ENCODE measurements at regions not wholly inside any gene's neighbourhood (a gene's known extent, or its start where the extent isn't known, plus 50 kb on each side); places are given as distances from the start of the nearest gene placed in this dataset.

GRCh38 chr7:69250958-69251357 lies 347.3 kb upstream of the AUTS2 start:
- no peak overlapping the region for H3K9ac ChIP-seq (ENCODE audit: insufficient read depth, low read length)
- H3K4me3 ChIP-seq (replicated peaks in 1 of 4; ENCODE audit: control extremely low read depth in 1 of 4, insufficient read depth in 1 of 4, low read depth in 3 of 4, low read length in 4 of 4): no peak overlapping the region
- H3K27me3 ChIP-seq (ENCODE audit: control insufficient read depth, insufficient read depth, low read length): no peaks in the 10 kb centered on the region
- H3K4me2 ChIP-seq (ENCODE audit: extremely low read depth, insufficient read depth, low read length): no peak overlapping the region
- H2AFZ ChIP-seq (ENCODE audit: low read length): no peak overlapping the region
- H3K4me1 ChIP-seq (ENCODE audit: control insufficient read depth, extremely low read depth, insufficient read depth, low read length): no peaks in the 10 kb centered on the region
- no peak for DNase-seq (ENCODE audit: low read depth in 2 of 2)
- no peak for TF ChIP-seq CTCF (conservative IDR thresholded peaks at IDR 0.05 in 1 of 2, IDR thresholded peaks at IDR 0.05 in 1 of 2; ENCODE audit: low read depth in 1 of 2, low read length in 2 of 2)
- no peak for TF ChIP-seq EZH2 (IDR thresholded peaks at IDR 0.05; ENCODE audit: low read length, missing control alignments)
- H4K20me1 ChIP-seq (ENCODE audit: control insufficient read depth, extremely low read depth, insufficient read depth, low read length): no peaks in the 10 kb centered on the region
- H3K36me3 ChIP-seq (ENCODE audit: control insufficient read depth, insufficient read depth, low read length): no peaks in the 10 kb centered on the region
- H3K9me3 ChIP-seq (ENCODE audit: control insufficient read depth, insufficient read depth, low read depth, low read length): no peaks in the 10 kb centered on the region
- H3K27ac ChIP-seq (ENCODE audit: insufficient read depth, low read length): no peak overlapping the region
- no peaks in the 10 kb centered on the region for H3K79me2 ChIP-seq (ENCODE audit: control insufficient read depth, insufficient read depth, low read length)

GRCh38 chr7:69254643-69255042 lies 343.6 kb upstream of the AUTS2 start:
- Histone ChIP-seq H3K36me3 (ENCODE audit: control insufficient read depth, insufficient read depth, low read length) (no peaks in the 10 kb centered on the region), H3K4me3 (replicated peaks in 1 of 4; ENCODE audit: control extremely low read depth in 1 of 4, insufficient read depth in 1 of 4, low read depth in 3 of 4, low read length in 4 of 4) (no peak overlapping the region), H3K4me2 (ENCODE audit: extremely low read depth, insufficient read depth, low read length) (no peak overlapping the region), H2AFZ (ENCODE audit: low read length) (no peak overlapping the region), H3K27ac (ENCODE audit: insufficient read depth, low read length) (no peak overlapping the region), H4K20me1 (ENCODE audit: control insufficient read depth, extremely low read depth, insufficient read depth, low read length) (no peaks in the 10 kb centered on the region), H3K79me2 (ENCODE audit: control insufficient read depth, insufficient read depth, low read length) (no peaks in the 10 kb centered on the region), H3K9me3 (ENCODE audit: control insufficient read depth, insufficient read depth, low read depth, low read length) (no peaks in the 10 kb centered on the region), H3K9ac (ENCODE audit: insufficient read depth, low read length) (no peak overlapping the region), H3K4me1 (ENCODE audit: control insufficient read depth, extremely low read depth, insufficient read depth, low read length) (no peaks in the 10 kb centered on the region), H3K27me3 (ENCODE audit: control insufficient read depth, insufficient read depth, low read length) (no peaks in the 10 kb centered on the region)
- TF ChIP-seq CTCF (conservative IDR thresholded peaks at IDR 0.05 in 1 of 2, IDR thresholded peaks at IDR 0.05 in 1 of 2; ENCODE audit: low read depth in 1 of 2, low read length in 2 of 2) (no peak), EZH2 (IDR thresholded peaks at IDR 0.05; ENCODE audit: low read length, missing control alignments) (no peak)
- DNase-seq (ENCODE audit: low read depth in 2 of 2): no peak

- H3K27ac ChIP-seq (ENCODE audit: insufficient read depth, low read length): no peak overlapping the region
These were observed 341.6 kb upstream of the AUTS2 start for GRCh38 chr7:69256634-69257081.

More at GRCh38 chr7:69256634-69257081, 341.6 kb upstream of the AUTS2 start:
- no peaks in the 10 kb centered on the region for H3K4me1 ChIP-seq (ENCODE audit: control insufficient read depth, extremely low read depth, insufficient read depth, low read length)
- no peaks in the 10 kb centered on the region for H3K36me3 ChIP-seq (ENCODE audit: control insufficient read depth, insufficient read depth, low read length)
- H3K9ac ChIP-seq (ENCODE audit: insufficient read depth, low read length): no peak overlapping the region
- H3K79me2 ChIP-seq (ENCODE audit: control insufficient read depth, insufficient read depth, low read length): no peaks in the 10 kb centered on the region
- no peaks in the 10 kb centered on the region for H4K20me1 ChIP-seq (ENCODE audit: control insufficient read depth, extremely low read depth, insufficient read depth, low read length)
- no peak for TF ChIP-seq CTCF (conservative IDR thresholded peaks at IDR 0.05 in 1 of 2, IDR thresholded peaks at IDR 0.05 in 1 of 2; ENCODE audit: low read depth in 1 of 2, low read length in 2 of 2)
- no peaks in the 10 kb centered on the region for H3K27me3 ChIP-seq (ENCODE audit: control insufficient read depth, insufficient read depth, low read length)
- no peak overlapping the region for H3K4me2 ChIP-seq (ENCODE audit: extremely low read depth, insufficient read depth, low read length)
- DNase-seq (ENCODE audit: low read depth in 2 of 2): peak in 1 of 2 donors; percentile 68
- no peak overlapping the region for H2AFZ ChIP-seq (ENCODE audit: low read length)
- no peak overlapping the region for H3K4me3 ChIP-seq (replicated peaks in 1 of 4; ENCODE audit: control extremely low read depth in 1 of 4, insufficient read depth in 1 of 4, low read depth in 3 of 4, low read length in 4 of 4)
- no peaks in the 10 kb centered on the region for H3K9me3 ChIP-seq (ENCODE audit: control insufficient read depth, insufficient read depth, low read depth, low read length)

All from fibroblast of lung (primary cell).